NCI-H82 (cell line): ENCODE measurements at regions not wholly inside any gene's neighbourhood (a gene's known extent, or its start where the extent isn't known, plus 50 kb on each side); places are given as distances from the start of the nearest gene placed in this dataset.
A peak's percentile ranks its signal among the peaks of the same experiment; 100 is the strongest.

ENCODE experiments used
- DNase-seq: peaks from one replicate; lab custom pipeline; 2025; lab: John Stamatoyannopoulos, UW

DNA sequence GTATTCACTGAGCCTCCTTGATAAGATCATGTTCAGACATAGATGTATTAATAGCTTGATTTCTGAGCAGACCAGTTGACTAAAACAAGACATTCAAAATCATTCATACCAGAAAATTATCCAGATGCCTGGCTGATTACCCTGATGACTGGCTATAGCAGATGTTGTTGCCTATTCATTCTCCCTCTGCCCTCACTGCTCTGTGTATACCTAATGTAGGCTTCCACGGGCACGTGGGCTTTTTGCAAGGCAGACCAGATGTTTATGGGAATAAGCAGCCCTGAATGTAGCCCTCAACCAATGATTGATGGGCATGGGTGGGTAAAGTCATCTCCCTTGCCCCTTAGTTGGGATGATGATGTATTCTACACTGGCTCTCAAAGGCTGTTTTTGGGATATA lies 289.1 kb downstream of the MBD2 start:
- DNase-seq: no peak

GRCh38 chr18:53920312-53921075 lies 304.0 kb downstream of the MBD2 start:
- no peak for DNase-seq

GRCh38 chr18:53918091-53918490 lies 306.4 kb downstream of the MBD2 start:
- no peak for DNase-seq

DNA sequence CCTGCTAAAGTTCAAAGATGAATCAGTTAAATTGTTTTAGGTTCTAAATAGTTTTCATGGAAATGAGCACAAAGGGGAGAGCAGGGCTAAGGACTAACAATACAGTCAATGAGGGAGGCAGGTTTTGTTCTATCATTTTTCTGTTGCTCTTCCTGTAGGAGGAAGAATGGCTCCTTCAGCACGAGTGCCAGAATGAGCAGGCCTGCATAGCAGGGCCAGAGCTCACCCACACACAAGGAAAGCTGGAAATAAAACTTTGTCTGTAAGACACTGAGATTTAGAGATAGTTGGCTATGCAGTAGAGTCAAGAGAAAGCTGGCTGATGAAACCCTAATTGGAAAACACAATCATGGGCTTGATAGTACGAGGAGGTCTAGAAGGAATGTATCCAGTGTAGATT lies 313.3 kb downstream of the MBD2 start:
- no peak for DNase-seq

GRCh38 chr18:53909668-53910067 lies 314.8 kb downstream of the MBD2 start:
- DNase-seq: no peak

DNA sequence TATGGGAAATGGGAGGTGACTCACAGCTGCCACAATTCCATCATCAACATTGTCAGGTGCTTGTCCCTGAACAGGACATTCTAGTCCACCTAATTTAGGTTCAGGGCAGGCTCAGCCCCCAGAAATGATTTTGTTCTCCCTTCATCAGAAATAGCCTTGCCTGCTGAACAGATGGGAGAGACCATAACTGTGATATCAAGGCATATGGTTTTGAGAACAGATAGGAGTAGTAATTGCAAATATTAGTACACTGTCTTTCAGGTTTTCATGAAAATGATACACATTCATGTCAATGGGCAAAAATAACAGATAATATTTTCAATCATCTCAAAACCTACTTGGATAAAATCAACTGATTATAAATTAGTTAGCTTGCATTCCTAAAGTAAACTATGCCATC lies 316.5 kb downstream of the MBD2 start:
- DNase-seq: no peak

DNA sequence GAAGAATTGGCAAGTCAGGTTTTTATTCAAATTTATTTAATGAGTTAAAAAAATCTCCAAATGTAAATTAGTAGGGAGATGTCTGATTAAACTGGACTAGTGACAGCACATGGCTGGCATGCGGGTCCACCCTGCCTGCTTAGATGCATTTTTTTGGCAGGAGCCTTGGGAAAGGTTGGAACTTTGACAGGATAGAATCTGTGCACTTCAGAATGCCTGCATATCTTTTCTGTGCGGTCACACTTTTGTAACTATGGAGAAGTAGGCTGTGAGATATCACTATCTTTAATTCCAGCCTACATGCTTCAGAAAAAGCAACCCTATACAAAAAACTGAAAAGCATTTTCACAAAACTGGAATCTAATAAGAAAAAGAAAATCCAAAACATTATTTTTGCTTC lies 317.8 kb downstream of the MBD2 start:
- no peak for DNase-seq

DNA sequence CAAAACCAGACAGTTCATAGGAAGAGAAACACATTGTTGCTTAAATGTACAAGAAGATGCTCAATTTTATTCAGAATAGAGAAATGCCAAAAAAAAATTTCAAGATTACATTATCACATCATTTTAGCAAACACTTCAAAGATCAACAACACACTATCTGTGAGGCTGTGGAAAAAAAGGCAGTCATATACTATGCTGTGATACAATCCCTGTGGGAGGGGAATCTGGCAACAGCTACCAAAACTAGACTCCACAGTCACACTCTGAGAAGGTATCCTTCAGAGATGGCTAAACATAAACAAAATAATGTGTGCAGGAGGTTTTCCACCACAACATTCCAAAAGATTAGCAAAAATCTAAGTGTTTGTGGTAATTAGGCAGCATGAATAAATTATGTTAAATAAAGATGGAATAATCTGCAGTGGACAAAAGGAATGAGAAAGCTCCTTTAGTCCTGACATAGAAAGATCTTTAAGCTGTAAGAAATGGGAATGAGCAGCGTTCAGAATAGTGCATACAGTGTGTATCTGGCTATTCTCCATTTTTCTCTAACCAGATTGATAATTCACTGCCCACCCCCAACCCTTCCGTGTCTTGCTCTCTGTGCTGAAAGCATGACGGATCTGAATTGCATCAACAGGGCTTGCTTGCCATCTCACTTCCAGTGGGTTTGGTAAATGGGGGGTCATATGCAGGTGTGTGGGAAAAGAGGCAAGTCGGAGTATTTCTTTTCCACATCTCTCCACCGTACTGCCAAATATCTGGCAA lies 329.6 kb downstream of the MBD2 start:
- DNase-seq: no peak

DNA sequence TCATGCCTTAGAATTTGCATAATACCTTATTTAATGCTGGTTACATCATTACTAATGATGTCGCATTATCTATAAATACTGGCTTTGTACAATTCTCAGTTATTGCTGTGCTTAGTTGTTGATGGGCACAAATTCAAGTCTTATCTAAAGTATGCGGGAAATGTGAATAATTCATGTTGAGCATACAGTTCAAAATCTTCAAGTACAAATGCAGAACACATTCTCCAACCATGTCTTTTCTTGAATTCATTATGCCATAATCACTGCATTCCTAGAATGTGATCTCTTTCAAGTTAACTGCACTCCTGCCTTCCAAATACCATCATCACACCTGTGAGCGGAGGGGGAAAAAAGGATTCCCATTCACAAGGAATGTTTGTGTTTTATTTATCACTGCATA lies 337.0 kb downstream of the MBD2 start:
- DNase-seq: no peak

GRCh38 chr18:53886058-53886457 lies 338.4 kb downstream of the MBD2 start:
- DNase-seq: no peak

DNA sequence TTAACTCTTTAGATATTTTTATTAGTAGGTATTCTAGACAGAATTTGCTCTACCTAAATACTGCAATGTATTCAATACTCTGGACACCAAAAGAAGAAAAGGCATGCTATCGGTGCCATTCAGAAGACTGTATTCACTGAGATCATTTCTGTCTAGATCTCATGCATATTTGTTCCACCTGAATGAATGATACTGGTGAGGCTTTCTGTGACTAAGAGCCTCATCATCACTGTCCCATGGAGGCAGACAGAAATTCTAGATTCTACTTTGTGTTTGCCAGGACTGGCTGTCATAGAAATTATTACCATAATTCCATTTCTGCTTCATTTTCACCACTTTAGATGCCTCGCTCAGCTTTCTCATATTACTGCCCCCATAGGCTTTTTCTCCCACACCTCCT lies 340.7 kb downstream of the MBD2 start:
- no peak for DNase-seq

GRCh38 chr18:53874103-53874502 lies 350.4 kb downstream of the MBD2 start:
- no peak for DNase-seq

- DNase-seq: no peak
Measured at GRCh38 chr18:53864770-53865169, 359.7 kb downstream of the MBD2 start.

DNA sequence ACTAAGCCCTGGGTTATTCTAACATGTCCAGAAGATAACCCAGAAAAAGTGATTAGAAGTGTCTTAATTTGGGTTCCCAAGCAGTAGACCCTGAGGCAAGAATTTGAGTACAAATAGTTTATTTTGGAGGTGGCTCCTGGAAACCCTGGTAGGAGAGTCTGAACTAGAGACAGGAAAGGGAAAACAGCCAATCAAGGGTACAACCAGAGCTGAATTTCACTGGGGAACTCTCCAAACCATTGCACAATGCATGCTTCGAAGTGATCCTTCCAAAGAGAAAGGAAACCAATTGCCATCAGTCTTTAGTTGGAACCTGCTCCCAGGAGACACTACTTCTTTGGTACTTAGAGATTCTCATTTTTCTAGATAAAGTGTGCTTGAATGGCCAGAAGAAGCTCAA lies 361.5 kb downstream of the MBD2 start:
- DNase-seq: no peak

- no peak for DNase-seq
Measured at GRCh38 chr18:53861185-53861584, 363.3 kb downstream of the MBD2 start.

DNA sequence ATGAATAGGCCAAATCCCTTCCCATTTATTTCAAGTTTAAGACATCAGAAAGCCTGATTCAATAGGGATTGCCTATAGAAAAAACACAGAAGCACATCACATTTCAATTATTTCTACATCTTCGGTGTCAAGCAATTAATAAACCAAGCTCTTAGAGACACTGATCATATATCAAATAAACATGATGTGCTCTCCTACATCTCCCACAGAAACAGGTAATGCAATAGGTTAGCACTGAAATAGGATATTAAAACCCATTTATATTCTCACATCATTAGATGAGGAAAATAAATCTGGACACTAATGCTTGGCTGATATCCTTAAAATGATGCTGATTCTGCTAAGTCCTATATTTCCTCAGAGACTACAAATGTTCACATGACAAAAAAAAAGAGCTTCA lies 364.7 kb downstream of the MBD2 start:
- DNase-seq: no peak

- DNase-seq: peak; percentile 58
Measured at GRCh38 chr18:53850902-53851301, 373.6 kb downstream of the MBD2 start.

- no peak for DNase-seq
Measured at GRCh38 chr18:53843763-53844162, 380.7 kb downstream of the MBD2 start.

GRCh38 chr18:53843113-53843760 lies 381.2 kb downstream of the MBD2 start:
- DNase-seq: no peak

GRCh38 chr18:53838746-53839145 lies 385.7 kb downstream of the MBD2 start:
- DNase-seq: no peak

DNA sequence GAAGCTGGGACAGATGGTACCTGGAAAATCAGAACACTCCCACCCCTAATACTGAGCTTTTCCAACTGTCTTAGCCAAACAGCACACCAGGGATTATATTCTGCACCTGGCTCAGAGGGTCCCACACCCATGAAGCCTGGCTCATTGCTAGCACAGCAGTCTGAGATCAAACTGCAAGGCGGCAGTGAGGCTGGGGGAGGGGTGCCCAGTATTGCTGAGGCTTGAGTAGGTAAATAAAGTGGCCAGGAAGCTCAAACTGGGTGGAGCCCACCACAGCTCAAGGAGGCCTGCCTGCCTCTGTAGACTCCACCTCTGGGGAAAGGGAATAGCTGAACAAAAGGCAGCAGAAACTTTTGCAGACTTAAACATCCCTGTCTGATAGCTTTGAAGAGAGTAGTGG lies 403.3 kb downstream of the MBD2 start:
- DNase-seq: peak; percentile 89

GRCh38 chr18:53819671-53820070 lies 404.8 kb downstream of the MBD2 start:
- DNase-seq: no peak

DNA sequence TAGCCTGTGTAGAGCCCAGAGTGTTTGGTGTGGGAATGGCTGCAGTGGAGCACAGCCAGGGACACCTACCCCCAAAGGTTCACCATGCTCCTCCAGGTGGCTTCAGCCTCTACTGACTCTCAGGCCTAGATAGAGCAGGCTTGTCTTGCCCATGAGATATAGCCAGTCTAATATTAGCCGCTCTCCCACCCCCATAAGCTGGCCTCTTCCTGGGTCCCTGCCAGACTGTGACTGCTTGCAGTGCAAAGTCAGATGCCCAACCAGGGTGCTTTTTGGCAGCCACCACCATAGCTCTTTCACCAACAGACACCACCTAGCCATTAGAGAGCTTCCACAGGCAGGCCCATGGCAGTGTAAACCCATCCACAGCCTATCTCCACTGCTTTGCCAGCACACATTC lies 405.3 kb downstream of the MBD2 start:
- no peak for DNase-seq
